ENCODE measurements at regions not wholly inside any gene's neighbourhood (a gene's known extent, or its start where the extent isn't known, plus 50 kb on each side); places are given as distances from the start of the nearest gene placed in this dataset.

DNA sequence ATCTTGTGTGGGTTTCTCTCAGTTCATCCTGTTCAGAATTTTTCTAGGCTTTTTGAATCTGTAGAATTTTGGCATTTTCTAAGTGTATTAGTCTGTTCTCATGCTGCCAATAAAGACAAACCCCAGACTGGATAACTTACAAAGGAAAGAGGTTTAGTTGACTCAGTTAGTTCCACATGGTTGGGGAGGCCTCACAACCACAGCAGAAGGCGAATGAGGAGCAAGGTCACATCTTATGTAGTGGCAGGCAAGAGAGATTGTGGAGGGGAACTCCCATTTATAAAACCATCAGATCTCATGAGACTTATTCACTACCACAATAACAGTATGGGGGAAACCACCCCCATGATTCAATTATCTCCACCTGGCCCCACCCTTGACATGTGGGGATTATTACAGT is 199.2 kb downstream of the ST6GAL2 start:
- Histone ChIP-seq H3K27ac (ENCODE audit: poor library complexity, severe bottlenecking) (no peak overlapping the region), H3K9me3 (ENCODE audit: severe bottlenecking) (no peaks in the 10 kb centered on the region), H3K36me3 (ENCODE audit: low read depth) (no peaks in the 10 kb centered on the region), H3K4me3 (ENCODE audit: severe bottlenecking) (no peak overlapping the region), H3K4me1 (ENCODE audit: insufficient read depth, poor library complexity, severe bottlenecking) (no peaks in the 10 kb centered on the region), H3K27me3 (ENCODE audit: insufficient read depth, poor library complexity, severe bottlenecking) (no peaks in the 10 kb centered on the region)
- DNase-seq (ENCODE audit: low spot score) (no peak), ATAC-seq (ENCODE audit: low read depth) (no peak)
- TF ChIP-seq, protein P1, sequence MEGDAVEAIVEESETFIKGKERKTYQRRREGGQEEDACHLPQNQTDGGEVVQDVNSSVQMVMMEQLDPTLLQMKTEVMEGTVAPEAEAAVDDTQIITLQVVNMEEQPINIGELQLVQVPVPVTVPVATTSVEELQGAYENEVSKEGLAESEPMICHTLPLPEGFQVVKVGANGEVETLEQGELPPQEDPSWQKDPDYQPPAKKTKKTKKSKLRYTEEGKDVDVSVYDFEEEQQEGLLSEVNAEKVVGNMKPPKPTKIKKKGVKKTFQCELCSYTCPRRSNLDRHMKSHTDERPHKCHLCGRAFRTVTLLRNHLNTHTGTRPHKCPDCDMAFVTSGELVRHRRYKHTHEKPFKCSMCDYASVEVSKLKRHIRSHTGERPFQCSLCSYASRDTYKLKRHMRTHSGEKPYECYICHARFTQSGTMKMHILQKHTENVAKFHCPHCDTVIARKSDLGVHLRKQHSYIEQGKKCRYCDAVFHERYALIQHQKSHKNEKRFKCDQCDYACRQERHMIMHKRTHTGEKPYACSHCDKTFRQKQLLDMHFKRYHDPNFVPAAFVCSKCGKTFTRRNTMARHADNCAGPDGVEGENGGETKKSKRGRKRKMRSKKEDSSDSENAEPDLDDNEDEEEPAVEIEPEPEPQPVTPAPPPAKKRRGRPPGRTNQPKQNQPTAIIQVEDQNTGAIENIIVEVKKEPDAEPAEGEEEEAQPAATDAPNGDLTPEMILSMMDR (IDR thresholded peaks at IDR 0.05; ENCODE audit: poor library complexity, severe bottlenecking) = no peak

DNA sequence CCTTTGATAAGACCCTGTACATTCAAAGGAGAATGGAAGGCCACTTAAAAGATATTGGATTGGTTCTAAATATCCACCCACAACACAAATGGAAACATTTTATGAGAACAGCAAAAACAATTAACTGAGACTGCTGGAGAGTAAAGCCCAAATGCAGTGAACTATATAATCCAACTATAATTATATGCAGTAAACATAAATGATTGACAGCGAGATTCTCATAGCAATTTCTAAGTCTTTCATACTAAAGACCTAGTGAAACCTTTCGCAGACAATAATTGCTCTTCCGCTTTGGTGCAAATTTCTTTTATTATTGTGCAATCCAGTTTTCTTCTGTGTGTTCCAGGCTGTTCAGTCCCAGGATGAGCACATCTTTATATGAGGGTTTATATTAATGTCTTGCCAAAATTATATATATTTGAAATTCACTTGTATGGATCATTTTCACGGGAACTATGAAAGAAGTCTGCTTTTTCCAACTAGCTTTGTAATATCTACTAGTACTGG is 190.9 kb downstream of the ST6GAL2 start:
- no peaks in the 10 kb centered on the region for H3K9me3 ChIP-seq (ENCODE audit: severe bottlenecking)
- no peak overlapping the region for H3K27ac ChIP-seq (ENCODE audit: poor library complexity, severe bottlenecking)
- TF ChIP-seq, protein P1 (IDR thresholded peaks at IDR 0.05; ENCODE audit: poor library complexity, severe bottlenecking) = no peak
- no peaks in the 10 kb centered on the region for H3K36me3 ChIP-seq (ENCODE audit: low read depth)
- peaks cover 5% of the 10 kb centered on the region for H3K27me3 ChIP-seq (ENCODE audit: insufficient read depth, poor library complexity, severe bottlenecking)
- ATAC-seq (ENCODE audit: low read depth) (no peak), DNase-seq (ENCODE audit: low spot score) (no peak)
- no peak overlapping the region for H3K4me3 ChIP-seq (ENCODE audit: severe bottlenecking)
- H3K4me1 ChIP-seq (ENCODE audit: insufficient read depth, poor library complexity, severe bottlenecking) = no peaks in the 10 kb centered on the region

DNA sequence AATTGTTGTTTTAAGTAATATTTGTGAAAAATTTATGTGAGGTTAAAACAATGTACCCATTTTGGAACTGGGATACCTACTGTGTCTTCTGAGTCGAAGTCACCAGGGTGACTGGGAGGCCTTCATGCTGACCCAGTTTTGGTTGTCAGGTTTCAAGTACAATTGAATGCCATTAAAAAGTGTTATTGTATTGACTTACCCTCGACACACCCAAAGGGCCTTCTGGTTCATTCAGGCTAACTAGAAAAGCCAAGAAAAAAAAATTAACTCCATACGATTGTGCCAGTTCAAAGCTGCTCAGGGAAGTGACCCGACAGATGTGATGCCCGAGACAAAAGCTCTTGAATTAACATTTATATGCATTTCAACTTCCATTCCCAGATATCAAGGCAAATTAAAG is 190.0 kb downstream of the ST6GAL2 start:
- Histone ChIP-seq H3K36me3 (ENCODE audit: low read depth) (no peaks in the 10 kb centered on the region), H3K9me3 (ENCODE audit: severe bottlenecking) (no peaks in the 10 kb centered on the region), H3K27ac (ENCODE audit: poor library complexity, severe bottlenecking) (no peak overlapping the region), H3K27me3 (ENCODE audit: insufficient read depth, poor library complexity, severe bottlenecking) (peaks cover 5% of the 10 kb centered on the region), H3K4me3 (ENCODE audit: severe bottlenecking) (no peak overlapping the region), H3K4me1 (ENCODE audit: insufficient read depth, poor library complexity, severe bottlenecking) (no peaks in the 10 kb centered on the region)
- ATAC-seq (ENCODE audit: low read depth) (no peak), DNase-seq (ENCODE audit: low spot score) (no peak)
- TF ChIP-seq, protein P1 (IDR thresholded peaks at IDR 0.05; ENCODE audit: poor library complexity, severe bottlenecking) = no peak

DNA sequence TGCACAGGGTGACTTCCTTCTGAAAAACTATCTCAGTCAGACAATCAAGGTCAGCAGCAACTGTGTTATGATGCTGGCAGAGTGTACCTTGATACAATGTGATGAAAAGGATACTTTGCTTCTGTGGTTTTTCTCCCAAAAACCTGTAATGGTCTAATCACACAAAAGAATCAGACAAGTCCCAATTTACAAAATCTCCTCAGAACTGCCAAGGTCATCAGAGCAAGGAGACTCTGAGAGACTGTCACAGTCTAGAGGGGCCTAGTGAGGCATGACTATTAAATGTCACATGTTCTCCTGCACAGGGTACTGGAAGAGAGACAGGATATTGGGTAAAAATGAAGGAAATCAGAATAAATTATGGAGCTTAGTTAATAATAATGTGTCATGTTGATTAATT is 185.4 kb downstream of the ST6GAL2 start:
- Histone ChIP-seq H3K27ac (ENCODE audit: poor library complexity, severe bottlenecking) (no peak overlapping the region), H3K4me3 (ENCODE audit: severe bottlenecking) (no peak overlapping the region), H3K27me3 (ENCODE audit: insufficient read depth, poor library complexity, severe bottlenecking) (peaks cover 5% of the 10 kb centered on the region), H3K4me1 (ENCODE audit: insufficient read depth, poor library complexity, severe bottlenecking) (no peaks in the 10 kb centered on the region), H3K36me3 (ENCODE audit: low read depth) (no peaks in the 10 kb centered on the region), H3K9me3 (ENCODE audit: severe bottlenecking) (no peaks in the 10 kb centered on the region)
- TF ChIP-seq, protein P1 (IDR thresholded peaks at IDR 0.05; ENCODE audit: poor library complexity, severe bottlenecking) = no peak
- DNase-seq (ENCODE audit: low spot score) = no peak
- ATAC-seq (ENCODE audit: low read depth) = no peak

DNA sequence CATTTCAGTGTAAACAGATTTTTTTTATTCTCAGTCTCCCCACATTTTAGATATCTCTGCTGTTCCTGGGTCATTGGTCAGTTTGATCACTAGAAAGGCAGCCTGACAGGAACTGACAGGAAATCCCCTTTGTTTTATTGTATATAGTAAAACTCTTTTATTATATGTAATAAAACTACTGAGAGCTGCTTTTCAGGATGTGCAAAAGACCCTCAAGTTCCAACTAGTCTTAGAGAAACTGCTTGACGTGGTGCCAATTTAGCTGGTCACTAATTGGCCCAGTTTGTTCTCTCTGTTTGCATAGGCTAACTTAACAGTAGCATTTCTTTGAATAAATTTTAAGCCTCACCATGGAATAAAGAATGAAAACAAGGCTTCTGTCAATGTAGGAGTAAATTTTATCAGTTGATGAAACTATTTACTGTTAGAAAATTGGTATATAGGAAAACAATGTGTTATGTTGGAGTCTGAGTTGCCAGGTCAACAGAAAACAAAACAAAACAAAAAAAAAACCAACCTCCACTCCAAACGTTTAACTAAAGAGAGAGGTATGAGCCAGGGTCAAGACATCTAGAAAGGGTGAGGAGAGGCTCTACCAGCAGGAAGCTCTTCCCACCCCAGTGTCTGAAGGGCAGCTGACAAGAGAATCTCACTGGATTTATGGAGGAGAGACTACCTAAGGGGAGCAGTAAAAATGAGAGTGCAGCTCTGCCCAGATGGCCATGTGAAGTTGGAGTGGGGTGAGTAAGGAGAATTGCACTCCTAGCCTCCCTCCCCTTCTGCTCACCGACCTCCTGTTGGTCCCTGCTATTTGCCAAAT is 184.6 kb downstream of the ST6GAL2 start:
- Histone ChIP-seq H3K36me3 (ENCODE audit: low read depth) (no peaks in the 10 kb centered on the region), H3K9me3 (ENCODE audit: severe bottlenecking) (no peaks in the 10 kb centered on the region), H3K27ac (ENCODE audit: poor library complexity, severe bottlenecking) (no peak overlapping the region), H3K4me3 (ENCODE audit: severe bottlenecking) (no peak overlapping the region), H3K4me1 (ENCODE audit: insufficient read depth, poor library complexity, severe bottlenecking) (no peaks in the 10 kb centered on the region), H3K27me3 (ENCODE audit: insufficient read depth, poor library complexity, severe bottlenecking) (peaks cover 5% of the 10 kb centered on the region)
- no peak for DNase-seq (ENCODE audit: low spot score)
- no peak for ATAC-seq (ENCODE audit: low read depth)
- TF ChIP-seq, protein P1 (IDR thresholded peaks at IDR 0.05; ENCODE audit: poor library complexity, severe bottlenecking) = no peak

All from RWPE2 (cell line).